Lower leg skin (tissue), 3 donors: ENCODE measurements at regions not wholly inside any gene's neighbourhood (a gene's known extent, or its start where the extent isn't known, plus 50 kb on each side); places are given as distances from the start of the nearest gene placed in this dataset.
"Not testable (repeated sequence)": the region's sequence is repeated elsewhere in the genome, so short reads cannot be mapped to it uniquely, and the experiment has no call there.

Experiments used
- CTCF ChIP-seq, 3 donors: fragments of 450-650 bp; IDR thresholded peaks; one replicate each; pipeline ENCODE4 v1.5.1; 2016; ENCODE audit warnings: antibody characterized with exemption in 3 of 3, mild to moderate bottlenecking in 3 of 3, moderate library complexity in 2 of 3
- POLR2A ChIP-seq, 2 donors: fragments of 450-650 bp; IDR thresholded peaks; one replicate each; pipeline ENCODE4 v1.6.1; 2016 to 2017; ENCODE audit warnings: antibody characterized with exemption in 2 of 2, mild to moderate bottlenecking in 1 of 2, moderate library complexity in 1 of 2

DNA sequence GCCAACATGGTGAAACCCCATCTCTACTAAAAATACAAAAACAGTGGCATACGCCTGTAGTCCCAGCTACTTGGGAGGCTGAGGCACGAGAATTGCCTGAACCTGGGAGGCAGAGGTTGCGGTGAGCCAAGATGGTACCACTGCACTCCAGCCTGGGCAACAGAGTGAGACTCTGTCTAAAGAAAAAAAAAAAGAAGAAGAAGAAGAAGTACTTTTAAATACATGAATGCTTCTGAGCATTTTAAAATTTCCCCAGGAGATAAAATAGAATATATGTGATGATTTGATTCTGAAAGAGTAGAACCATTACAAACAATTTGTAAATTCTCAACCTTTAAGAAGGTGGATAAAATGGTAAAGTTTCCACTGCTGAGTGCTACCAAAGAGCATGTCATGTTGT is 97.2 kb downstream of the PLEKHG1 start:
- TF ChIP-seq POLR2A, CTCF (IDR thresholded peaks at IDR 0.05): not testable (repeated sequence)
